Osteocyte (in vitro differentiated cells): ENCODE measurements at regions not wholly inside any gene's neighbourhood (a gene's known extent, or its start where the extent isn't known, plus 50 kb on each side); places are given as distances from the start of the nearest gene placed in this dataset.

ENCODE experiments used
- DNase-seq: peaks from one replicate; pipeline ENCODE4 v3.0.0; 2021; ENCODE audit warnings: mixed read lengths; ENCODE audit not compliant: unreplicated experiment; ENCODE audit errors: extremely low spot score
- H3K27ac Mint-ChIP-seq: one replicate; pipeline ENCODE4 v1.8.0; 2021; ENCODE audit warnings: mild to moderate bottlenecking, mixed read lengths; ENCODE audit not compliant: unreplicated experiment
- H3K27me3 Mint-ChIP-seq: one replicate; pipeline ENCODE4 v1.8.0; 2021; ENCODE audit warnings: mixed read lengths; ENCODE audit not compliant: unreplicated experiment
- H3K36me3 Mint-ChIP-seq: one replicate; pipeline ENCODE4 v1.8.0; 2021; ENCODE audit warnings: mixed read lengths; ENCODE audit not compliant: unreplicated experiment
- H3K4me1 Mint-ChIP-seq: one replicate; pipeline ENCODE4 v1.8.0; 2021; ENCODE audit warnings: mixed read lengths; ENCODE audit not compliant: unreplicated experiment
- H3K4me3 Mint-ChIP-seq: one replicate; pipeline ENCODE4 v1.8.0; 2021; ENCODE audit warnings: mild to moderate bottlenecking, moderate library complexity, mixed read lengths; ENCODE audit not compliant: unreplicated experiment
- H3K9me3 Mint-ChIP-seq: one replicate; pipeline ENCODE4 v1.8.0; 2021; ENCODE audit warnings: mixed read lengths; ENCODE audit not compliant: unreplicated experiment
- TF ChIP-seq, protein P1 (sequence below): fragments of 200-600 bp; sonication (generic); IDR thresholded peaks from 2 replicates; pipeline ENCODE4 v1.5.0; 2021; ENCODE audit warnings: antibody characterized with exemption, mild to moderate bottlenecking, moderate library complexity

DNA sequence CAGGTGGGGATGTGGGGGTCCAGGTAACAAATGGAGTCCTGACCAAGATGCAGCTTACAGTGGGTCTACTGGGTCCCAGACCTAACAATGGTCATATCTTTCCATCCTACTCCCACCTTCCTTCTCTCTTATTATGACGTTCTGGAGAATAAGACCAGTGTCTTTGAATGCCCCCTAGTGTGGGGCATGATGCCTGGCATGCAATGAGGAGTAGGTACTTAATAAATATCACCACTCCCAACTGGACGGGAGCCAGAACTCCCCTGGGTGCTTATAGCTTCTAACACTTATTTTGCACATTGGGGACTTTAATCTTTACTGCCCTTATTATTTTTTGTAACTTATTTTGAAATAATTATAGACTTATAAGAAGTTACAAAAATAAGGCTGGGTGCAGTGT lies 98.2 kb downstream of the NDFIP1 start:
- Mint-ChIP-seq H3K4me3 (no peak overlapping the region), H3K9me3 (no peaks in the 10 kb centered on the region), H3K27me3 (peaks cover 52% of the 10 kb centered on the region), H3K27ac (no peak overlapping the region), H3K36me3 (no peaks in the 10 kb centered on the region), H3K4me1 (peaks cover 8% of the 10 kb centered on the region)
- TF ChIP-seq, protein P1, sequence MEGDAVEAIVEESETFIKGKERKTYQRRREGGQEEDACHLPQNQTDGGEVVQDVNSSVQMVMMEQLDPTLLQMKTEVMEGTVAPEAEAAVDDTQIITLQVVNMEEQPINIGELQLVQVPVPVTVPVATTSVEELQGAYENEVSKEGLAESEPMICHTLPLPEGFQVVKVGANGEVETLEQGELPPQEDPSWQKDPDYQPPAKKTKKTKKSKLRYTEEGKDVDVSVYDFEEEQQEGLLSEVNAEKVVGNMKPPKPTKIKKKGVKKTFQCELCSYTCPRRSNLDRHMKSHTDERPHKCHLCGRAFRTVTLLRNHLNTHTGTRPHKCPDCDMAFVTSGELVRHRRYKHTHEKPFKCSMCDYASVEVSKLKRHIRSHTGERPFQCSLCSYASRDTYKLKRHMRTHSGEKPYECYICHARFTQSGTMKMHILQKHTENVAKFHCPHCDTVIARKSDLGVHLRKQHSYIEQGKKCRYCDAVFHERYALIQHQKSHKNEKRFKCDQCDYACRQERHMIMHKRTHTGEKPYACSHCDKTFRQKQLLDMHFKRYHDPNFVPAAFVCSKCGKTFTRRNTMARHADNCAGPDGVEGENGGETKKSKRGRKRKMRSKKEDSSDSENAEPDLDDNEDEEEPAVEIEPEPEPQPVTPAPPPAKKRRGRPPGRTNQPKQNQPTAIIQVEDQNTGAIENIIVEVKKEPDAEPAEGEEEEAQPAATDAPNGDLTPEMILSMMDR: no peak
- no peak for DNase-seq

DNA sequence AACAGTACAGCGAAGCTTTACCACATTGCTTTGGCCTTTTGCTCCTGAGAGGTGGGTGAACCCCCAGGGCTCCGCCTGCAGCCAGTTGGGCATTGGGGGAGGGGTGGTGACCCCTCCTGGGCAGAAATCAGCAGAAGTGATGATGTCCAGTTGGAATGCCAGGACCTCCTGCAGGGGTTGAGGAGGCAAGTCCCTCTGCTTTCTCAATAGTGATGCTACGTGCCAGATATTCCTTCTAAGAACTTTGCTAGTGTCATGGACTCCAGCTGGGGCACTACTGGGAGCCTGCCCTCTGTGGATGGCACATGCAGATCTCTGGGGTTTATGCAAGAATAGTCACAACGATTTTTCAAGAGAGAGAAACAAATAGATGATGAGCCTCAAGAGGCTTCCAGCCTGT lies 95.6 kb downstream of the NDFIP1 start:
- TF ChIP-seq, protein P1: no peak
- peaks cover 38% of the 10 kb centered on the region for H3K27me3 Mint-ChIP-seq
- H3K4me3 Mint-ChIP-seq: no peak overlapping the region
- H3K4me1 Mint-ChIP-seq: peaks cover 8% of the 10 kb centered on the region
- no peak for DNase-seq
- H3K36me3 Mint-ChIP-seq: no peaks in the 10 kb centered on the region
- H3K9me3 Mint-ChIP-seq: no peaks in the 10 kb centered on the region
- H3K27ac Mint-ChIP-seq: no peak overlapping the region
